Pancreas (tissue), 10 donors: ENCODE measurements at regions not wholly inside any gene's neighbourhood (a gene's known extent, or its start where the extent isn't known, plus 50 kb on each side); places are given as distances from the start of the nearest gene placed in this dataset.

ENCODE experiments used
- ATAC-seq, 4 donors: fragments of 200-7000 bp; cut with Tn5 transposase; one replicate each; pipeline versions ENCODE4 v1.8.0 to v1.9.1; 2020; ENCODE audit warnings: mild to moderate bottlenecking in 4 of 4, moderate library complexity in 4 of 4
- DNase-seq, 6 donors: peaks; one replicate each; pipeline ENCODE4 v3.0.0-alpha.2; 2020
- FAIRE-seq: peaks from 2 replicates; lab custom pipeline; 2012; peaks lifted over from hg19 to GRCh38; lab: Jason Lieb, UNC
- H3K27ac ChIP-seq, 4 donors: fragments of 200-600 bp; sonication (generic); 1 replicate in 3 of 4; 2 replicates in 1 of 4; pipeline versions ENCODE4 v1.5.0 to v1.8.0; 2020
- H3K27me3 ChIP-seq, 4 donors: fragments of 200-600 bp; one replicate each; pipeline ENCODE4 v1.8.0; 2021
- H3K36me3 ChIP-seq, 3 donors: fragments of 200-600 bp; sonication (generic) in 1 of 3; one replicate each; pipeline versions ENCODE4 v1.5.0 to v1.8.0; 2020 to 2021
- H3K4me1 ChIP-seq, 3 donors: fragments of 200-600 bp; one replicate each; pipeline ENCODE4 v1.8.0; 2021
- H3K4me3 ChIP-seq, 4 donors: fragments of 200-600 bp; sonication (generic) in 2 of 4; one replicate each; pipeline versions ENCODE4 v1.5.0 to v1.8.0; 2020 to 2021
- H3K9me3 ChIP-seq, 4 donors: fragments of 200-600 bp; one replicate each; pipeline ENCODE4 v1.8.0; 2021
- CTCF ChIP-seq, 4 donors: fragments of 200-600 bp; sonication (generic) in 3 of 4; IDR thresholded peaks; one replicate each; pipeline versions ENCODE4 v1.5.0 to v1.8.0; 2021; ENCODE audit warnings: antibody characterized with exemption in 4 of 4
- WGBS, 2 donors: extraction: QIAGEN DNeasy Blood & Tissue Kit; methylation state at CpG; one replicate each; pipeline ENCODE4 v1.1.7; 2013; 5-methylcytosine and 5-hydroxymethylcytosine counted together
- intact Hi-C, 3 donors: fragments of 100-400 bp; cut with DNase I; formaldehyde crosslinking; loops; one replicate each; pipeline versions ENCODE4 v1.11.1 to v1.14.2; 2022
- donor health status: healthy with polysubstance abuse.
- donor health status: DM: no; HTN: no; CAD: no; lungs with moderate emphysema.
- donor health status: DM: no; HTN: no; CAD: no.
- donor health status: control.
- donor health status: control.
- donor health status: Bipolar disorder and iron deficiency.
- donor health status: DM: yes; HTN: yes; CAD: no.
- donor health status: DM: no; HTN: no; CAD: no.
- donor health status: DM: no; HTN: no; CAD: no.
- donor health status: DM: yes; HTN: yes; CAD: no.

GRCh38 chr13:108030769-108031168 lies 184.6 kb downstream of the LIG4 start:
- Histone ChIP-seq H3K4me1 (peaks cover 0 to 12% (median 3%) of the 10 kb centered on the region in 3 donors), H3K27me3 (no peaks in the 10 kb centered on the region), H3K9me3 (no peaks in the 10 kb centered on the region), H3K27ac (no peak overlapping the region), H3K36me3 (no peaks in the 10 kb centered on the region), H3K4me3 (no peak overlapping the region)
- no peak for TF ChIP-seq CTCF (IDR thresholded peaks at IDR 0.05)
- 17 to 33% methylated on average over 1 of the region's 1 CpG for WGBS, 2 donors
- no peak for ATAC-seq
- intact Hi-C loops: no loop called here
- no peak for DNase-seq
- FAIRE-seq: no peak

DNA sequence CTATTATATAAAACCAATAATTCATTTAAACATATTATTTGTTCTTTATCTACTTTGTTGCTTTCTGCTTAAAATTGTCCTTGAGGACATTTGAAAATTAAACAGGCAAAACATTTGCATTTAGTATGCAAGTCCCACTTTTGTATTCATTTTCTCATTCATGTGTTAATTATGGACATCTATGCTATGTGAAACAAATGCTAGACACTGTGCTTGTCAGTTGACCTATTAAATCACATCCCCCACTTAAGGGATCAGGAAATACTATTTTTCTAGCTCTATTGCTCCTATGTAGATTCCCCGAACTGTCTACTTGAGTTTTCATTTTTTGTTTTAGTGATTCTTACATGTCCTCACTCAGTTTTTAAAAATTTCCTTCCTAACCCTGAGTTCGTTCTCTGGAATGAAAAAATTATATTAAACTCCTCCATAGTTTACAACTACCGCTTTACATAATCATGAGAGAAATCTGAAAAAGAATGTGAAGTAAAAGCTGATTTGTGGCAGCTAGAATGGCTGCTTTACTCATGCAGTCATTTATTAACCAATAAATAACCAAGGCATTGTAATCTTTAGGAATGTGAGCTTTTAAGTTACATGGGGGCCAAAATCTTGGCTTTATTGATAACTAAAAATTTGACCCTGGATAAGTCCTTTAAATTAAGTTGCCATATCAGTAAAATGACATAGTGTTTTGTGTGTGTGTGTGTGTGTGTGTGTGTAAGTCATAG lies 188.5 kb downstream of the LIG4 start:
- ATAC-seq (peak in 2 of 4 donors; percentile 18 to 56), FAIRE-seq (no peak), DNase-seq (no peak)
- Histone ChIP-seq H3K27me3 (no peaks in the 10 kb centered on the region), H3K27ac (peak overlapping the region in 3 of 4 donors; percentile 3 to 53 (median 22)), H3K4me1 (no peaks in the 10 kb centered on the region), H3K9me3 (no peaks in the 10 kb centered on the region), H3K36me3 (no peaks in the 10 kb centered on the region), H3K4me3 (no peak overlapping the region)
- 44 to 46% methylated on average over 3 of the region's 3 CpGs for WGBS, 2 donors
- intact Hi-C loops: no loop called here
- TF ChIP-seq CTCF (IDR thresholded peaks at IDR 0.05): no peak

- Histone ChIP-seq H3K4me1 (no peaks in the 10 kb centered on the region), H3K36me3 (no peaks in the 10 kb centered on the region), H3K27me3 (no peaks in the 10 kb centered on the region), H3K4me3 (no peak overlapping the region), H3K9me3 (no peaks in the 10 kb centered on the region), H3K27ac (no peak overlapping the region)
- WGBS, 2 donors: 26 to 33% methylated on average over 4 of the region's 4 CpGs
- ATAC-seq (peak in 1 of 4 donors; percentile 54), FAIRE-seq (no peak), DNase-seq (no peak)
- intact Hi-C loops: no loop called here
- TF ChIP-seq CTCF (IDR thresholded peaks at IDR 0.05): no peak
Measured at GRCh38 chr13:108020027-108020426, 195.3 kb downstream of the LIG4 start.

DNA sequence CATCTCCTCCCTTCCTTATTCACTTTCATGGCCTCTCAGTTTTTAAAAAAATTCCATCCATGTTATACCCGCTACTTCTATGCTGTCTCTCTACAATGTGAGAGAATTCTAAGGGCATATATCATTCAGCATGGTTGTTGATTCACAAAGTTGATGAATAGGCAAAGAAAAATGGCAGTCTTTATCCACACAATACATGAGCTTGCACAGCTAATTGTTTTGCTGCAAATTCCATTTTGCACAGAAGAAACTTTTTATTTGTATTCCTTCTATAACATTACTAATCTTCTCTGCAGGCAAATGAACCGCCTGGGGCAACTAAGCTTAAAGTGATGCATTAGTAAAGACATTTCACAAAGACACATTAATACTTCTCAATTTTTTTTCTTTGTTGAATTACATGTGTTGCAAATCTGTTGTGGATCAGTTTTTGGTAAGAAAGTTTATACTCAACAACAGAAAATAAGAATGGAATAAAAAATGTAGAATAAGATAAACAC lies 196.9 kb downstream of the LIG4 start:
- no peak overlapping the region for H3K4me3 ChIP-seq
- FAIRE-seq: no peak
- intact Hi-C loops: no loop called here

More for the DNA sequence above, 196.9 kb downstream of the LIG4 start:
- 70 to 86% methylated on average over 2 of the region's 2 CpGs for WGBS, 2 donors
- TF ChIP-seq CTCF (IDR thresholded peaks at IDR 0.05): no peak
- ATAC-seq (no peak), DNase-seq (no peak)
- Histone ChIP-seq H3K27ac (no peak overlapping the region), H3K9me3 (no peaks in the 10 kb centered on the region), H3K27me3 (no peaks in the 10 kb centered on the region), H3K36me3 (no peaks in the 10 kb centered on the region), H3K4me1 (no peaks in the 10 kb centered on the region)
